Common myeloid progenitor, CD34-positive (primary cell): ENCODE measurements at regions not wholly inside any gene's neighbourhood (a gene's known extent, or its start where the extent isn't known, plus 50 kb on each side); places are given as distances from the start of the nearest gene placed in this dataset.

Experiments used
- CTCF ChIA-PET: fragments of 350-600 bp; sonication (Branson Sonifier 250); formaldehyde crosslinking; loops from one replicate; lab custom pipeline; 2021; ENCODE audit warnings: antibody characterized with exemption; lab: Charles Lee
- POLR2A ChIA-PET: fragments of 350-600 bp; sonication (Branson Sonifier 250); formaldehyde crosslinking; loops from one replicate; lab custom pipeline; 2021; ENCODE audit warnings: antibody characterized with exemption; lab: Charles Lee
- DNase-seq, 3 donors: peaks; one replicate each; pipeline versions ENCODE4 v3.0.0 to v3.0.0-alpha.2; 2013
- H3K27ac ChIP-seq, 2 experiments: 1 replicate in 1 of 2; 2 replicates in 1 of 2; pipeline ENCODE4 v1.7.0; 2013; ENCODE audit warnings: inconsistent platforms in 2 of 2, low read length in 2 of 2, mild to moderate bottlenecking in 2 of 2, low read depth in 1 of 2, moderate library complexity in 1 of 2; ENCODE audit not compliant: severe bottlenecking in 2 of 2, insufficient read depth in 1 of 2, poor library complexity in 1 of 2
- H3K27me3 ChIP-seq, 5 experiments: replicated peaks in 2 of 5; 1 replicate in 3 of 5; 2 replicates in 2 of 5; pipeline versions ENCODE4 v1.6.1 to v1.7.0; 2013; ENCODE audit warnings: low read length in 4 of 5, mild to moderate bottlenecking in 2 of 5, moderate library complexity in 2 of 5, inconsistent platforms in 1 of 5; ENCODE audit not compliant: insufficient read depth in 5 of 5, control insufficient read depth in 4 of 5
- H3K36me3 ChIP-seq, 4 experiments: 1 replicate in 2 of 4; 2 replicates in 2 of 4; pipeline versions ENCODE4 v1.6.1 to v1.7.0; 2013; ENCODE audit warnings: low read length in 3 of 4, control low read depth in 1 of 4, mild to moderate bottlenecking in 1 of 4; ENCODE audit not compliant: control insufficient read depth in 4 of 4, insufficient read depth in 4 of 4
- H3K4me1 ChIP-seq, 4 experiments: 1 replicate in 3 of 4; 2 replicates in 1 of 4; pipeline versions ENCODE4 v1.6.1 to v1.7.1; 2013; ENCODE audit warnings: low read length in 3 of 4, mild to moderate bottlenecking in 3 of 4, control low read depth in 1 of 4, inconsistent platforms in 1 of 4, moderate library complexity in 1 of 4; ENCODE audit not compliant: control insufficient read depth in 4 of 4, insufficient read depth in 4 of 4; ENCODE audit errors: control extremely low read depth in 1 of 4
- H3K4me3 ChIP-seq, 7 experiments: 1 replicate in 4 of 7; 2 replicates in 3 of 7; pipeline versions ENCODE4 v1.5.1 to v1.7.0; 2013; ENCODE audit warnings: mild to moderate bottlenecking in 7 of 7, low read length in 6 of 7, moderate library complexity in 6 of 7, inconsistent platforms in 2 of 7, low read depth in 2 of 7, control low read depth in 1 of 7; ENCODE audit not compliant: insufficient read depth in 4 of 7, control insufficient read depth in 1 of 7; ENCODE audit errors: extremely low read depth in 1 of 7
- H3K9me3 ChIP-seq, 5 experiments: 1 replicate in 4 of 5; 2 replicates in 1 of 5; pipeline versions ENCODE4 v1.6.1 to v1.7.1; 2013; ENCODE audit warnings: low read length in 4 of 5, mild to moderate bottlenecking in 2 of 5, inconsistent platforms in 1 of 5, low read depth in 1 of 5, moderate library complexity in 1 of 5; ENCODE audit not compliant: control insufficient read depth in 4 of 5, insufficient read depth in 2 of 5; ENCODE audit errors: control extremely low read depth in 1 of 5
- WGBS: methylation state at CpG from one replicate; pipeline ENCODE4 v1.1.5; 2013; ENCODE audit not compliant: insufficient coverage; 5-methylcytosine and 5-hydroxymethylcytosine counted together

DNA sequence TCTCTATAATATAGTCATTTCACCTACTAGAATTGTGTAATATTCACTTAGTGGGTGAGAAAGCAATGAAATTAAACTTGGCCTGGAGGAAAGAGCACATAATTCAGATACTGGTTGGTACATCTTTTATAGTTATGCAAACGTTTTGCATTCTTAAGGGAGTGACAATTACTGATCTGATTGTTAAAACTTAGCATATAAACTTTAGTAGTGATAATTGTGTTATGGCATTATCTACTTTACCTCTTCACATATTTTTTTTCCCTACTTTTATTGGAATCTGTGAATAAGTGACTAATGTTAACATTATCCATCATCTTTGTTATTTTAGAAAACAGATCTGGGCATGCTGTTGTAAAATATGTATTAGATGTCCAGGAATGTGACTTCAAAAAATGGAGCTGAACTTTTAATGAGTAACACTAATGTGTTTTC lies 217.4 kb upstream of the GIMD1 start:
- no peak for DNase-seq
- H3K27ac ChIP-seq = no peak overlapping the region
- H3K9me3 ChIP-seq = peaks cover 0 to 1% (median 0%) of the 10 kb centered on the region in 5 experiments
- H3K36me3 ChIP-seq = no peaks in the 10 kb centered on the region
- no peaks in the 10 kb centered on the region for H3K4me1 ChIP-seq
- WGBS = no CpG with 5 or more reads among the region's 1 CpG
- CTCF ChIA-PET = no interaction called here
- no peaks in the 10 kb centered on the region for H3K27me3 ChIP-seq
- POLR2A ChIA-PET = no interaction called here
- H3K4me3 ChIP-seq = no peak overlapping the region

DNA sequence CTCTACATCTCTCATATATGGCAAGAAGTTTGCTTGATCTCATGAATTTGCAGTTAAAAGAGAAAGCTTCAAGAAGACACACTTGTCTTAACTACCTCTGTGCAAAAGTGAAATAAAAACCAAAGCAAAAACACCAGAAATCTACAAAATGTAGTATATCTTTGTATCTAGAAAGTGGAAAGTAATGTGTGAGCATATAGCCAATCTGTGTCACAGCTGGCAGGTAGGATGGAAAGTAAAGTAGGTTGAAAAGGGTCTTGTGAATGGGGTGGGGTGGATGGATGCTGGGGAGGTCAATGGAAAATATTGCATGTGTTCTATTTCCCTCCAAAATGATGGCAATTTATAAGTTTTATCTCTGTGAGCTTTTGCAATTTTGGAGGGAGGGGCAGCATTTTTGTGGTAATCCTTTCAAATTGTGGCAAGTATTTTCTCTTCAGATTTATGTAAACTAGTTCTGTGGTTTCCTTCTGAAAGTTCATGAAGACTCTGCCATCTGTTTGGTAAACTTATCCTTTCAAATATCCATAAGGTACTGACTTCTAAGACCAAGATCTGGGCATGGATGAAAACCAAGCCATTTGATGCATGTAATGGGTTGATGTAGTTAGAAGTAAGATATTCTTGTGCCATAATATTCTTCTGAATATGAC lies 215.9 kb upstream of the GIMD1 start:
- Histone ChIP-seq H3K9me3 (peaks cover 0 to 1% (median 0%) of the 10 kb centered on the region in 5 experiments), H3K27me3 (no peaks in the 10 kb centered on the region), H3K27ac (no peak overlapping the region), H3K36me3 (no peaks in the 10 kb centered on the region), H3K4me3 (no peak overlapping the region), H3K4me1 (no peaks in the 10 kb centered on the region)
- POLR2A ChIA-PET = no interaction called here
- DNase-seq = no peak
- CTCF ChIA-PET = no interaction called here

DNA sequence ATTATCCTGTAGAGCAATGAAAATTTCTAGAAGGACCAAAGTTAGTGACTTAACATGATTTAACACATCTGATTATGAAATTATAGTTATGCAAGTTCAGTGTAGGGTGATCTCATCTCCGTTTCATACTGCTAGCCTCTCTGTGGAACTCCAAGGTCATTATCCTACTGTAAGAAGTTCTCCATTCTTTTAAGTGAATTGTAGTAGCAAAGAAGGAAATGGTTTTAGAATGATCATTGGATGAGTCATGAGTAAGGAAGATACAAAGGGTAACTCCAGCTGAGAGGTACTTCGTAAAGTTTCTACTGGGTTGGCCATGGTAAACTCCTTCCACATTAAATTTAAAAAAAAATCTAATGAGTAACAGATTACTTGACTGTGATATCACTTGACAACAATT lies 215.0 kb upstream of the GIMD1 start:
- H3K27me3 ChIP-seq = no peaks in the 10 kb centered on the region
- no peak overlapping the region for H3K4me3 ChIP-seq
- POLR2A ChIA-PET = no interaction called here
- H3K27ac ChIP-seq = no peak overlapping the region
- no peaks in the 10 kb centered on the region for H3K36me3 ChIP-seq
- WGBS = no CpG with 5 or more reads among the region's 2 CpGs
- CTCF ChIA-PET = no interaction called here
- DNase-seq = no peak
- H3K9me3 ChIP-seq = peaks cover 0 to 1% (median 0%) of the 10 kb centered on the region in 5 experiments
- no peaks in the 10 kb centered on the region for H3K4me1 ChIP-seq

DNA sequence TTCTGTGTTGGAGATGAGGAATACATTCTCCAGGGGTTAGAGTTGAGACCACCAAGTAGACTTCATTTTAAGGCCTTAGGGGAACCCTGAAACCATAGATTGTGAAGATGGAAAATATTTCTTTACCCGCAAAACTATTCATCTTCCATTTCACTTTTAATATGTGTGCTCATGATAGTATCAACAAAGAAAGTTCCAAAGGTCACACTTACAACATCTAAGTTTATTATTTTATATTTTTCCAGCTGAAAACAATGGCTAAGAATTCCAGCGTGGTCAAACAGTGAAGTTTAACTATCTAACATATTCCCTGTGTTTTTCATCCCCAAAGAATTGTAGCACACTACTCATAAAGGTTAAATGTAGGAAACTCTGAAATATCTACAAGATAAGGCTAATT lies 214.5 kb upstream of the GIMD1 start:
- POLR2A ChIA-PET = no interaction called here

DNA sequence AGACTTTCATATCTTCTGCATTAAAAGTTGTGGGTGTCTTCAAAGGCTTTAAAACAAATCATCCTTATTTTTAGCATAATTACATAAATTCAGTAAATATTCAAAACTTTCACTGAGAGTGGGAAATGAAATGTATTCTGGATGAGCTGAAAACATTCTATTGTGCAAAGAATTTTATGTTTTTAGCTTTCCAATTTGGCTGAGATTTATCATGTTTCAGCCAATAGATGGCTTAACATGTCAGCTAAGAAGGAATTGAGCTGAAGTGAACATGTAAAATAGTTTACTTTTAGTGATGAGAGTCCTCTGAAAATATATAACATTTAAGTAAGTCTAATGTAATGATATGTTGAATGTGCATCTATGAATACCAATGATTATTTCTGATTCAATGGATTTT lies 213.5 kb upstream of the GIMD1 start:
- POLR2A ChIA-PET = no interaction called here
- Histone ChIP-seq H3K27me3 (no peaks in the 10 kb centered on the region), H3K4me1 (no peaks in the 10 kb centered on the region), H3K27ac (no peak overlapping the region), H3K36me3 (no peaks in the 10 kb centered on the region), H3K9me3 (peaks cover 0 to 1% (median 0%) of the 10 kb centered on the region in 5 experiments), H3K4me3 (no peak overlapping the region)
- CTCF ChIA-PET = no interaction called here
- no peak for DNase-seq

More for the DNA sequence above, 214.5 kb upstream of the GIMD1 start:
- 80% methylated on average over 1 of the region's 2 CpGs for WGBS
- H3K4me1 ChIP-seq = no peaks in the 10 kb centered on the region
- peaks cover 0 to 1% (median 0%) of the 10 kb centered on the region in 5 experiments for H3K9me3 ChIP-seq
- H3K36me3 ChIP-seq = no peaks in the 10 kb centered on the region
- CTCF ChIA-PET = no interaction called here
- DNase-seq = no peak
- H3K27me3 ChIP-seq = no peaks in the 10 kb centered on the region
- no peak overlapping the region for H3K4me3 ChIP-seq
- no peak overlapping the region for H3K27ac ChIP-seq

DNA sequence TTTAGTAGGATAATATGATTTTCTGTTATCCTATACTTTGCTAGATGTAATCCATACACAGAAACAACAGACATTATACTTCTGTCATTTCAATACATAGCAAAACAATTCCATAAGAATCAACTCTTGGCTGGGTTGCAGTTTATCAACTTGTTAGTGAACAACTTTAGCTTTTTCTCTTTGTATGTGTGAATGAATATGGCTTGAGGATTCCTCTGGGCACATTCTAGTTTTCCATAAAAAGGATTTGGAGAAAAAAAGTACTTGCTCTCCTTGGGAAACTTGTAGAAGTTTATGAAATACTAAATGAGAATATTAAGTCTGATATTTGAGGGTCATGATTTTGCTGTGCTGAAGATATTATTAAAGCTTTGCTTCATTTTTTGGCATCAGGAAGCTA lies 210.7 kb upstream of the GIMD1 start:
- Histone ChIP-seq H3K4me1 (no peaks in the 10 kb centered on the region), H3K27me3 (no peaks in the 10 kb centered on the region), H3K9me3 (no peaks in the 10 kb centered on the region), H3K36me3 (no peaks in the 10 kb centered on the region), H3K27ac (no peak overlapping the region), H3K4me3 (no peak overlapping the region)
- POLR2A ChIA-PET = no interaction called here
- CTCF ChIA-PET = no interaction called here
- DNase-seq = no peak

DNA sequence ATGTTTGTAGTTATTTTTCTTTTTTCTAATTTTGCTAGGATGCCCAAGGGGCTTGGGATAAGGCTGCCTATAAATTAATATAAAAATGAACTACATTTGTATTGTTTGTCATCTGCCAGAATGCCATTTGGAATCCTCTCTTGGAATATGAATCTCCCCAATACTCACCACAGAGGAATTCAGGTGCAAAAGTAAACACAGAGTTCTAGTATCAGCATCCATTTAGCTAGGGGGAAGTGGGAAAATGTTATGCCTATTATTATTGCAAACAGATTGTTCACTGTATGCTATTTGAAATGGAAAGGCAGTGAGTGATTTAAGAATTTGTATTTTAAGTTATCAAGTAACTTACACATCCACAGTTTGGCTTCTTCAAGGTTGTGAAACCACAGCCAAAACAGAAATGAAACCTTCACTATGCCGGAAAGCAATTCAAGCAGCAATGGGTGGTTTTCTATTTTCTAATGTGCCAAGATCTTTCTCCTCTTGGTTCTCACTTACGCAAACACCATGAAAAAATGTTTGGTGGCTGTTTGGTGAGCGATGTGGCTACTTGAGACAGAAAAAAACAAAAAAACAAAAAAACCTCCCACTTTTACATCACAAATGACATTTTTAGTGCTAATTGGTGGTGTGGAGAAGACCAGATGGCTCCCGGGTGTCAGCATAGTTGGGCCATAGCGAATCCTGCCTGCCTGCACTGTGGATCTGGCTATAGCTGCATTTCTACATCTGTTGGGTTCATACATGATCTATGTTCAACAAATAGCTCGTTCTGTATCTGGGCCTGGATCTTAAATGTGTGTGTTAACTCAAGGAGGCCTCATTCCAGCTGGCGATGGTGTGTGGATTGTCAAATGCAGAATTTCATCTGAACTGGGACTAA lies 200.8 kb upstream of the GIMD1 start:
- Histone ChIP-seq H3K27me3 (no peaks in the 10 kb centered on the region), H3K4me1 (no peaks in the 10 kb centered on the region), H3K27ac (no peak overlapping the region), H3K9me3 (no peaks in the 10 kb centered on the region), H3K36me3 (no peaks in the 10 kb centered on the region), H3K4me3 (no peak overlapping the region)
- ChIA-PET CTCF (no interaction called here), POLR2A (no interaction called here)
- no peak for DNase-seq
- WGBS = 92% methylated on average over 4 of the region's 7 CpGs
